ENCODE measurements at regions not wholly inside any gene's neighbourhood (a gene's known extent, or its start where the extent isn't known, plus 50 kb on each side); places are given as distances from the start of the nearest gene placed in this dataset.

- no peak for TF ChIP-seq SREBF1 (IDR thresholded peaks at IDR 0.05; ENCODE audit: low read length)
- TF ChIP-seq NFXL1 (IDR thresholded peaks at IDR 0.05; ENCODE audit: borderline replicate concordance) = no peak
- TF ChIP-seq ZNF217 (IDR thresholded peaks at IDR 0.05) = no peak
- no peak for TF ChIP-seq JUND (IDR thresholded peaks at IDR 0.05; ENCODE audit: low read depth, low read length)
- no peak for TF ChIP-seq EGR1 (IDR thresholded peaks at IDR 0.05; ENCODE audit: borderline replicate concordance in 1 of 2, low read depth in 2 of 2, low read length in 2 of 2)
- no peak for TF ChIP-seq REST (IDR thresholded peaks at IDR 0.05; ENCODE audit: low read depth, low read length)
- no peak for TF ChIP-seq TCF7 (IDR thresholded peaks at IDR 0.05; ENCODE audit: borderline replicate concordance)
- no peak for TF ChIP-seq RAD21 (IDR thresholded peaks at IDR 0.05; ENCODE audit: insufficient read depth, low read depth, low read length)
- no peak for TF ChIP-seq FOXM1 (IDR thresholded peaks at IDR 0.05; ENCODE audit: low read depth, low read length)
- TF ChIP-seq TARDBP (IDR thresholded peaks at IDR 0.05; ENCODE audit: borderline replicate concordance) = no peak
- TF ChIP-seq HDAC2 (IDR thresholded peaks at IDR 0.05) = no peak
- TF ChIP-seq CBX5 (IDR thresholded peaks at IDR 0.05; ENCODE audit: low read depth) = no peak
- TF ChIP-seq POLR2AphosphoS2 (IDR thresholded peaks at IDR 0.05; ENCODE audit: low read depth, low read length) = no peak
- TF ChIP-seq POU2F2 (IDR thresholded peaks at IDR 0.05; ENCODE audit: borderline replicate concordance, low read depth, low read length) = no peak; the same call in 2 of the 3 replicates
- no peak for TF ChIP-seq YY1 (IDR thresholded peaks at IDR 0.05; ENCODE audit: low read depth, low read length)
- TF ChIP-seq IKZF1 (conservative IDR thresholded peaks at IDR 0.05) = peak; percentile 64; the same call in 1 of the 2 replicates
- no peak for TF ChIP-seq USF2 (IDR thresholded peaks at IDR 0.05; ENCODE audit: borderline replicate concordance, low read depth, low read length)
- TF ChIP-seq EP300 (IDR thresholded peaks at IDR 0.05; ENCODE audit: borderline replicate concordance in 1 of 2, control insufficient read depth in 1 of 2, low read depth in 2 of 2, low read length in 2 of 2) = 0 out of 4 replicates have a peak, but pooled peaks of 1 of the 2 experiments have one; percentile 11
- TF ChIP-seq PKNOX1 (IDR thresholded peaks at IDR 0.05) = no peak
- TF ChIP-seq EED (IDR thresholded peaks at IDR 0.05; ENCODE audit: low read depth) = peak; percentile 84
- TF ChIP-seq FOS (IDR thresholded peaks at IDR 0.05; ENCODE audit: borderline replicate concordance, extremely low read depth, insufficient read length) = no peak
- no peak for TF ChIP-seq ESRRA (IDR thresholded peaks at IDR 0.05; ENCODE audit: low read length)
- TF ChIP-seq E4F1 (IDR thresholded peaks at IDR 0.05; ENCODE audit: borderline replicate concordance, partially characterized antibody) = no peak
- TF ChIP-seq STAT1 (conservative IDR thresholded peaks at IDR 0.05) = no peak
Observed at GRCh38 chr9:36470643-36471290, 70.7 kb upstream of the RNF38 start (continued).
